GM12875 (cell line): ENCODE measurements at regions not wholly inside any gene's neighbourhood (a gene's known extent, or its start where the extent isn't known, plus 50 kb on each side); places are given as distances from the start of the nearest gene placed in this dataset.

Source experiments
- H3K4me3 ChIP-seq: one replicate; pipeline ENCODE4 v1.5.1; 2011; ENCODE audit warnings: low read depth, low read length, control low read depth
- TF ChIP-seq, protein P1 (sequence below): IDR thresholded peaks from 2 replicates; pipeline ENCODE4 v1.5.1; 2011; ENCODE audit warnings: low read depth, mild to moderate bottlenecking, control low read depth, inconsistent platforms, low read length, moderate library complexity, borderline replicate concordance; ENCODE audit not compliant: insufficient read depth

DNA sequence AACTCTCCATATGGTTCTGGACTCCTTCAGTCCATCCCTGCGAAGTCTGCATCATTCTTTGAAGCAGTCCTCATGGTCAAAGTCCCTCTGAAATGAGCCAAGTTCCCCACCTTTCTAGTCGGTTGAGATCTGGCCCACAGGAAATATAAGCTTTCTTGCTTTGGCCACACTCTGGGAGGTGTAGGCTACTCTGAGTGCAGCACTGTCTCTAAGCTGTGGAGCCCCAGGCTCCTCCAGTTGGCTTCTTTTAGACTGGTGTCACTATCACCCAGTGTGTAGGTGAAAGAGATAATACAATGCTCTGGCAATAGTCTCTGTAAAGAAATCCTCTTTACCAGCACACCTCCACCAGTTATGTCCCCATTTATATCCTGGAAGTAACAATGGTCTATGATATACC lies 486.5 kb upstream of the KLF12 start:
- TF ChIP-seq, protein P1, sequence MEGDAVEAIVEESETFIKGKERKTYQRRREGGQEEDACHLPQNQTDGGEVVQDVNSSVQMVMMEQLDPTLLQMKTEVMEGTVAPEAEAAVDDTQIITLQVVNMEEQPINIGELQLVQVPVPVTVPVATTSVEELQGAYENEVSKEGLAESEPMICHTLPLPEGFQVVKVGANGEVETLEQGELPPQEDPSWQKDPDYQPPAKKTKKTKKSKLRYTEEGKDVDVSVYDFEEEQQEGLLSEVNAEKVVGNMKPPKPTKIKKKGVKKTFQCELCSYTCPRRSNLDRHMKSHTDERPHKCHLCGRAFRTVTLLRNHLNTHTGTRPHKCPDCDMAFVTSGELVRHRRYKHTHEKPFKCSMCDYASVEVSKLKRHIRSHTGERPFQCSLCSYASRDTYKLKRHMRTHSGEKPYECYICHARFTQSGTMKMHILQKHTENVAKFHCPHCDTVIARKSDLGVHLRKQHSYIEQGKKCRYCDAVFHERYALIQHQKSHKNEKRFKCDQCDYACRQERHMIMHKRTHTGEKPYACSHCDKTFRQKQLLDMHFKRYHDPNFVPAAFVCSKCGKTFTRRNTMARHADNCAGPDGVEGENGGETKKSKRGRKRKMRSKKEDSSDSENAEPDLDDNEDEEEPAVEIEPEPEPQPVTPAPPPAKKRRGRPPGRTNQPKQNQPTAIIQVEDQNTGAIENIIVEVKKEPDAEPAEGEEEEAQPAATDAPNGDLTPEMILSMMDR = no peak

DNA sequence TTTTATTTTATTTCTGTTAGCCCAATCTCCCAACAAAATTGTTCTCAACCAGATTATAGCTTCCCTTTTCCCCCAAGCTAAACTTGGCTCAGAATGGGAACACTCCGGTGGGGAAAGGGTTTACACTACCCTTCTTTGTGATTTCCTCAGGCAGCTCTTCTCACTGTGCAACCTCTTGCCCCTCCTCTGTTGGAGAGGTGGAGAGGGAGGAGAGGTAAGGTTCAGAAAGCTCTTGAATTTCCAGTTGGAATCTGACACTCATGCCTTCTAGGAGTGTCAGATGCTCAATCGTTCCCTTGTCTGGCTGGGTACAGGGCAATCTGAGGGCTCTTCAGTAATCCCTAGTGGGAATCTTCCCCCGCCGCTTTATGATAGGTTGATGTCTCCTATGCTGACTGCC lies 486.1 kb upstream of the KLF12 start:
- no peak overlapping the region for H3K4me3 ChIP-seq
- TF ChIP-seq, protein P1 = no peak

More for the DNA sequence above, 486.5 kb upstream of the KLF12 start:
- H3K4me3 ChIP-seq = no peak overlapping the region

DNA sequence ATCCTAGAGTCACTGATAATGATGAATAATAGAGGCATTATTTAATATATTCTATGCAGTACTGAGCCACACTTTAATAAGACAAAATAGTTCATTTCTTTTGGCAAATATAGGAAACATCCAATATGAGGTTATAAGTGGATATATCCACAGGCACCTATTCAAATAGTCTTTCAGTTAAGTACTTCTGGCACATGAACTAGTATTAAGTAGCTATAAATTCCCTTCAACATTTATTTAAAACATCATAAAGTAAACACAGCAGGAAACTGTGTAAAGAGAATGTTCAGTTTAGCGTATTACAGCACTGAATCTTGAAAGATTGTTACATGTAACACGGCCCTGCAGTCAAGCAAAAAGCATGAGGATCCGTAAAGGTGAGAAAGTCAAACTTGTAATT lies 463.3 kb upstream of the KLF12 start:
- no peak overlapping the region for H3K4me3 ChIP-seq
- TF ChIP-seq, protein P1 = no peak

DNA sequence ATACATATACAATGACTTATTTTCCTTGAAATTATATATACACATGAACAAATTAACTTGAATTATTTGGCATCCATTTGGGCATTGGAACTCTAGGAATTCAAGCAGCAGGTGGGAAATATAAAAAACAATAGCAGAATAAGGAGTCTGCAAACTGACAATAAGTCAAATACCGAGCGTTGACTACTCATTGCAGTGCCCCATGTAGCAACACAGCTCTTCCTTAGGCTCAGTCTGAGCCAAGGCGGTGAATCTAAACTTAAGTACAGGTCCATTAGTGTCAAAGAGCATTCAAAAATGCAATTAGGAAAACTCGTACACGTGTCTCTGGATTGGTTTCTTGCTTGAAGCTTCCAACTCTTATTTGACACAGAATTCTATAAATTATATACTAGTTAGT lies 462.5 kb upstream of the KLF12 start:
- H3K4me3 ChIP-seq = no peak overlapping the region
- TF ChIP-seq, protein P1 = no peak

DNA sequence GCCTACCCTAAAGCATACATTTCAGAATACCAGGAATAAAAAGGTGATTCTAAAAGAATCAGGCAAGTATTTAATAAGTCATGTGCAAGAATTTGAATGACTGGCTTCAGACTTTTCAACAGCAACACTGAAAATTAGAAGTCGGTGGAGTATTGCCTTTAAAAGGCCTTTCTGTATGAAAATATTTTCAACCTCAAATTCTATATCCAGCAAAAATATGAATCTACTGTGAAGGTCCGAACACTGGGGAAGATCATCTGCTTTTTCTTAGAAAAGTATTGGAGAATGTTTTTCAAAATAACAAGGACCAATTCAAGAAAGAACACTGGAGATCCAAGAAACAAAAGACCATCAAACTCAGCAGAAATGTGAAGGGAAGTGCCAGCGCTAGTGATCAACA lies 459.5 kb upstream of the KLF12 start:
- H3K4me3 ChIP-seq = no peak overlapping the region
- TF ChIP-seq, protein P1 = no peak

DNA sequence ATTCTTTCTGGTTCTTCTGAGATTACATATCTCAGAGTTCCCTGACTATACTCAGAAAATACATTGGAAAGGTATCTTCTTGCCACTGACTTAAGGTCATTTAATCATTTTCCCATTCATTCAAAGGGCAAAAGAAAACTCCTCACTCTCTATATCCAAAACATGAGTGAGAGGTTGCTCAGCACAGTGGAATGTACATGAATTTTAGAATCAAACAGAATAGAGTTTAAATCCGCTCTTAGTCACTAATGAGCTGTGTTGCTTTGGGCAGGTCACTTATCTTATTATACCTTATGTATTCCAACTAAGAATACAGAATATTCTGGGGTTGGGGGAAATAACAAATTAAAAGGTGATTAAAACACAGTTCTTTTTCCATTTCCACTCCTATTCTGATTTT lies 452.6 kb upstream of the KLF12 start:
- TF ChIP-seq, protein P1 = no peak
- H3K4me3 ChIP-seq = no peak overlapping the region

DNA sequence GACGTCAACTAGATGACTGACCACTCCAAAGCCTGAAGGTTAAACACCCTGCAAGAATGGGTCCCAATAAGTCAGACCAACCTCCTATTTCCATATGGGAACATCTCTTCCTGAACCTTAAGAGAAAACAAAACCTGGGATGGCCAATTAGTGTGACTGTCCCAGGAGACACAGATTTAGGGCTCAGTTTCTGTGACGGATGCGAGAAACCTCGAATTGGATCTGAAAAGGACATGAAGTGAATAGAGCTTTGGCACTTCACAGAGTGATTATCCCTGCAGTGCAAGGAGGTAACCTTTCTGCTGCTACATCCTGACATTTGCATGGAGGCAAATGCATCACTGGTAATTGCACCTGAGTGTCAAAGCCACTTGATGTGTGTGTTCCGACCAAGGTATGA lies 442.2 kb upstream of the KLF12 start:
- H3K4me3 ChIP-seq = no peak overlapping the region
- TF ChIP-seq, protein P1 = no peak
